ENCODE measurements at regions not wholly inside any gene's neighbourhood (a gene's known extent, or its start where the extent isn't known, plus 50 kb on each side); places are given as distances from the start of the nearest gene placed in this dataset.

- TF ChIP-seq POLR2A (IDR thresholded peaks at IDR 0.05) (no peak), CTCF (IDR thresholded peaks at IDR 0.05) (no peak), POLR2AphosphoS5 (IDR thresholded peaks at IDR 0.05) (no peak)
Measured at GRCh38 chr16:79943736-79944135, 343.2 kb upstream of the MAF start.
